BJ (cell line): ENCODE measurements at regions not wholly inside any gene's neighbourhood (a gene's known extent, or its start where the extent isn't known, plus 50 kb on each side); places are given as distances from the start of the nearest gene placed in this dataset.

Experiments
- CTCF ChIA-PET: fragments of 350-600 bp; formaldehyde crosslinking; extraction: SDS; loops from one replicate; lab custom pipeline; 2021; ENCODE audit warnings: antibody characterized with exemption, inconsistent platforms; lab: Yijun Ruan, JAX
- POLR2A ChIA-PET: fragments of 300-600 bp; sonication (Branson Sonifier 250); formaldehyde crosslinking; extraction: SDS; loops from one replicate; lab custom pipeline; 2021; ENCODE audit warnings: antibody characterized with exemption; lab: Charles Lee
- DNase-seq: peaks from one replicate; pipeline ENCODE4 v3.0.0-alpha.2; 2011; ENCODE audit warnings: low read depth
- H3K27me3 ChIP-seq: 2 replicates; pipeline ENCODE4 v1.6.0; 2011; ENCODE audit warnings: low read length; ENCODE audit not compliant: control insufficient read depth, insufficient read depth
- H3K36me3 ChIP-seq: 2 replicates; pipeline ENCODE4 v1.5.1; 2011; ENCODE audit warnings: low read length; ENCODE audit not compliant: control insufficient read depth, insufficient read depth
- H3K4me3 ChIP-seq: 2 replicates; pipeline ENCODE4 v1.5.1; 2011; ENCODE audit warnings: low read depth, mild to moderate bottlenecking, control low read depth, low read length
- CTCF ChIP-seq: IDR thresholded peaks from 2 replicates; pipeline ENCODE4 v1.5.1; 2011; ENCODE audit warnings: low read depth, mild to moderate bottlenecking, control low read depth, inconsistent platforms, low read length, moderate library complexity; ENCODE audit not compliant: insufficient read depth

GRCh38 chr12:115222220-115222619 lies 538.2 kb upstream of the TBX3 start:
- ChIA-PET CTCF (interaction anchor here (0.6 kb wide), 1 partner anchor 522 kb away, joined by 3 read pairs; no protein-coding TSS in a partner anchor), POLR2A (no interaction called here)
- H3K27me3 ChIP-seq, result no peaks in the 10 kb centered on the region
- no peak overlapping the region for H3K4me3 ChIP-seq
- no peaks in the 10 kb centered on the region for H3K36me3 ChIP-seq
- DNase-seq, result no peak
- TF ChIP-seq CTCF, result no peak

DNA sequence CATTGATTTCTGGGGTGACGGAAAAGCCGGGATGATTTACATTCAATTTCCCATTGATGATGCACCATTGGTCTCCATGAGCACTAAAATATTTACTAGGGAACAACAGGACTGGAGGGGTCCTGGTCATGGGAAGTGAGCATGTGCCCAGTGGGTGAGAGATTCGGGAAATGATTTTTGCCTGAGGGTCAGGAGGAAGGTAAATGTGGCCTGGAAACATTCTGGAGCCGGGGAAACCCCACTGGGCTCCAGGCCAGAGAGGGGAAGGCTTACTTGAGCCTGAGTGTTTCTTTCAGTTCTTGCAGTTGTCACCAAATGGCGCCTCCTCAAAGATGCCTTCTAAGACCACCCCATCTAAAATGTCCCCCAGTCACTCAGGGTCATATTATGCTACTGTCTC lies 532.3 kb upstream of the TBX3 start:
- CTCF ChIA-PET, result no interaction called here
- DNase-seq, result no peak
- H3K4me3 ChIP-seq, result no peak overlapping the region
- POLR2A ChIA-PET, result no interaction called here
- no peaks in the 10 kb centered on the region for H3K36me3 ChIP-seq
- no peak for TF ChIP-seq CTCF
- no peaks in the 10 kb centered on the region for H3K27me3 ChIP-seq

GRCh38 chr12:115215544-115215943 lies 531.6 kb upstream of the TBX3 start:
- DNase-seq, result no peak
- TF ChIP-seq CTCF, result no peak
- H3K27me3 ChIP-seq, result no peaks in the 10 kb centered on the region
- no peak overlapping the region for H3K4me3 ChIP-seq
- ChIA-PET CTCF (no interaction called here), POLR2A (no interaction called here)
- H3K36me3 ChIP-seq, result no peaks in the 10 kb centered on the region

- TF ChIP-seq CTCF, result no peak
- H3K4me3 ChIP-seq, result no peak overlapping the region
- no peaks in the 10 kb centered on the region for H3K27me3 ChIP-seq
- ChIA-PET POLR2A (no interaction called here), CTCF (interaction anchor here (1.1 to 1.2 kb wide), 2 partner anchors 22 to 23 kb away, joined by 3 read pairs; no protein-coding TSS in a partner anchor)
- H3K36me3 ChIP-seq, result no peaks in the 10 kb centered on the region
- DNase-seq, result no peak
These were observed 529.6 kb upstream of the TBX3 start for GRCh38 chr12:115213538-115214016.

DNA sequence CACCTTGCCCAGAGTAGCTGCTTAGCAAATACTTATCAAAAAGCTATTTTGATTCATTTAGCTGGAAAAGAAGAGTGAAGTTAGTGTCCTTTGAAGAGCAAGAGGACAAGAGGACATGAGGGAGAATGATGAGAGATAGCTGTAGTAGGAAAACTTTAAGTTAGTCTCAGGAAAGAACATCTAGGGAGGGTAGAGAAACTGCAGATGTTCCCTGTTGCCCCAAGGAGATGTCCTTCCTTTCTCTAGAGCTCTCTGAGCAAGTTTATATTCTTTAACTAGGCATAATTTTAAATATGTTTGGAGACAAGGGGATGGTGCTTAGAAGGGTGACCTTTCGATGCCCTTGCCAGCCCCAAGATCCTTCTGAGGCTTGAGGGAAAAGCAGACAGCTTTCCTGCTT lies 529.1 kb upstream of the TBX3 start:
- Histone ChIP-seq H3K27me3 (no peaks in the 10 kb centered on the region), H3K4me3 (no peak overlapping the region), H3K36me3 (no peaks in the 10 kb centered on the region)
- CTCF ChIA-PET, result interaction anchor here (1.1 to 1.2 kb wide), 2 partner anchors 22 to 23 kb away, joined by 3 read pairs; no protein-coding TSS in a partner anchor
- POLR2A ChIA-PET, result no interaction called here
- DNase-seq, result no peak
- TF ChIP-seq CTCF, result no peak
